ENCODE measurements at regions not wholly inside any gene's neighbourhood (a gene's known extent, or its start where the extent isn't known, plus 50 kb on each side); places are given as distances from the start of the nearest gene placed in this dataset.

GRCh38 chr20:37643400-37643799, 50.4 kb upstream of the CTNNBL1 start:
- CTCF ChIA-PET, result no interaction called here
- POLR2A ChIA-PET, result no interaction called here

- CTCF ChIA-PET, result no interaction called here
- POLR2A ChIA-PET, result no interaction called here
Measured at GRCh38 chr20:37642246-37642645, 51.6 kb upstream of the CTNNBL1 start.

- ChIA-PET CTCF (no interaction called here), POLR2A (no interaction called here)
Measured at GRCh38 chr20:37640600-37641561, 52.9 kb upstream of the CTNNBL1 start.

- CTCF ChIA-PET, result no interaction called here
- POLR2A ChIA-PET, result no interaction called here
Measured at GRCh38 chr20:37638527-37638926, 55.3 kb upstream of the CTNNBL1 start.

- CTCF ChIA-PET, result no interaction called here
Measured at GRCh38 chr20:37636977-37637376, 56.9 kb upstream of the CTNNBL1 start.

GRCh38 chr20:37636212-37636975, 57.4 kb upstream of the CTNNBL1 start:
- ChIA-PET CTCF (interaction anchor here (1.0 kb wide), 1 partner anchor 9 kb away, joined by 4 read pairs; no protein-coding TSS in a partner anchor), POLR2A (no interaction called here)

More at GRCh38 chr20:37636977-37637376, 56.9 kb upstream of the CTNNBL1 start:
- POLR2A ChIA-PET, result no interaction called here

GRCh38 chr20:37630993-37631392, 62.8 kb upstream of the CTNNBL1 start:
- ChIA-PET CTCF (interaction anchor here (2.2 kb wide), 1 partner anchor 15 kb away, joined by 6 read pairs; no protein-coding TSS in a partner anchor), POLR2A (no interaction called here)

- POLR2A ChIA-PET, result no interaction called here
- CTCF ChIA-PET, result interaction anchor here (0.5 to 2.2 kb wide), 2 partner anchors 14 to 822 kb away, joined by 3 to 6 read pairs; no protein-coding TSS in a partner anchor
Measured at GRCh38 chr20:37630166-37630565, 63.7 kb upstream of the CTNNBL1 start.

- POLR2A ChIA-PET, result no interaction called here
Measured at GRCh38 chr20:37627767-37628130, 66.1 kb upstream of the CTNNBL1 start.

GRCh38 chr20:37627060-37627766, 66.6 kb upstream of the CTNNBL1 start:
- ChIA-PET CTCF (interaction anchor here (1.1 kb wide), 1 partner anchor 9 kb away, joined by 4 read pairs; no protein-coding TSS in a partner anchor), POLR2A (no interaction called here)

More at GRCh38 chr20:37627767-37628130, 66.1 kb upstream of the CTNNBL1 start:
- CTCF ChIA-PET, result interaction anchor here (1.1 kb wide), 1 partner anchor 8 kb away, joined by 4 read pairs; no protein-coding TSS in a partner anchor

GRCh38 chr20:37624963-37625362, 68.9 kb upstream of the CTNNBL1 start:
- POLR2A ChIA-PET, result no interaction called here
- CTCF ChIA-PET, result no interaction called here

GRCh38 chr20:37622728-37623127, 71.1 kb upstream of the CTNNBL1 start:
- ChIA-PET CTCF (interaction anchor here (0.5 kb wide), 1 partner anchor 1267 kb away, joined by 3 read pairs; no protein-coding TSS in a partner anchor), POLR2A (no interaction called here)

- ChIA-PET CTCF (no interaction called here), POLR2A (no interaction called here)
Measured at GRCh38 chr20:37619496-37619895, 74.3 kb upstream of the CTNNBL1 start.

GRCh38 chr20:37616110-37616425, 77.8 kb upstream of the CTNNBL1 start:
- CTCF ChIA-PET, result interaction anchor here (1.7 kb wide), 1 partner anchor 14 kb away, joined by 6 read pairs; no protein-coding TSS in a partner anchor
- POLR2A ChIA-PET, result no interaction called here

- ChIA-PET POLR2A (no interaction called here), CTCF (interaction anchor here (1.7 kb wide), 1 partner anchor 15 kb away, joined by 6 read pairs; no protein-coding TSS in a partner anchor)
Measured at GRCh38 chr20:37615340-37616109, 78.3 kb upstream of the CTNNBL1 start.

GRCh38 chr20:37611852-37612251, 82.0 kb upstream of the CTNNBL1 start:
- ChIA-PET POLR2A (no interaction called here), CTCF (no interaction called here)

- CTCF ChIA-PET, result no interaction called here
- POLR2A ChIA-PET, result no interaction called here
Measured at GRCh38 chr20:37611346-37611745, 82.5 kb upstream of the CTNNBL1 start.

GRCh38 chr20:37610203-37610798, 82.6 kb upstream of the BLCAP start:
- POLR2A ChIA-PET, result no interaction called here

GRCh38 chr20:37602634-37603033, 75.0 kb upstream of the BLCAP start:
- CTCF ChIA-PET, result no interaction called here

More at GRCh38 chr20:37610203-37610798, 82.6 kb upstream of the BLCAP start:
- CTCF ChIA-PET, result no interaction called here

More at GRCh38 chr20:37602634-37603033, 75.0 kb upstream of the BLCAP start:
- POLR2A ChIA-PET, result no interaction called here
